ENCODE measurements at regions not wholly inside any gene's neighbourhood (a gene's known extent, or its start where the extent isn't known, plus 50 kb on each side); places are given as distances from the start of the nearest gene placed in this dataset.

GRCh38 chr2:57497489-57498096 is 549.0 kb upstream of the VRK2 start:
- peak; percentile 82 for FAIRE-seq
- Histone ChIP-seq H2AFZ (ENCODE audit: low read depth, low read length) (no peak overlapping the region), H3K9me1 (replicated peaks; ENCODE audit: control insufficient read depth, extremely low read depth, insufficient read depth, low read length) (no peaks in the 10 kb centered on the region), H3K4me3 (replicated peaks in 1 of 3; ENCODE audit: insufficient read depth in 1 of 3, low read depth in 1 of 3, low read length in 3 of 3) (no peak overlapping the region), H3K4me1 (ENCODE audit: control insufficient read depth, extremely low read depth, insufficient read depth, low read length) (no peaks in the 10 kb centered on the region), H3K9ac (replicated peaks; ENCODE audit: extremely low read depth, insufficient read depth, low read length) (no peak overlapping the region), H4K20me1 (replicated peaks; ENCODE audit: control insufficient read depth, extremely low read depth, insufficient read depth, low read length) (no peaks in the 10 kb centered on the region), H3K9me3 (replicated peaks; ENCODE audit: control insufficient read depth, insufficient read depth, low read length) (no peaks in the 10 kb centered on the region), H3K79me2 (ENCODE audit: control insufficient read depth, insufficient read depth, low read length) (no peaks in the 10 kb centered on the region), H3K27ac (ENCODE audit: insufficient read depth, low read depth, low read length) (no peak overlapping the region), H3K36me3 (ENCODE audit: control insufficient read depth in 2 of 2, extremely low read depth in 1 of 2, insufficient read depth in 2 of 2, low read length in 2 of 2) (no peaks in the 10 kb centered on the region), H3K4me2 (ENCODE audit: insufficient read depth, low read length) (no peak overlapping the region), H3K27me3 (ENCODE audit: control insufficient read depth in 2 of 2, insufficient read depth in 2 of 2, low read length in 2 of 2) (no peaks in the 10 kb centered on the region)
- intact Hi-C loops (cut with micrococcal nuclease): loop anchor here (1.0 to 5.0 kb wide), 5 partner anchors 46 to 1365 kb away; partner anchors contain the start of gene CCDC85A
- ChIA-PET CTCF (interaction anchor here (0.6 to 3.8 kb wide), 22 partner anchors 10 to 1420 kb away, joined by 3 to 45 read pairs (median 4); partner anchors contain the start of gene CCDC85A), POLR2A (no interaction called here)
- dilution Hi-C loops (cut with MboI; ENCODE audit: extremely low pct_ligation_motif_present, low sequenced_read_pairs): no loop called here
- no peak for TF ChIP-seq EZH2 (IDR thresholded peaks at IDR 0.05; ENCODE audit: borderline replicate concordance, low read depth, low read length, severe bottlenecking)
- TF ChIP-seq CTCF (IDR thresholded peaks at IDR 0.05; ENCODE audit: extremely low read depth in 1 of 2, insufficient read depth in 1 of 2, low read depth in 1 of 2, low read length in 2 of 2): peak; percentile 65 to 66
- DNase-seq (ENCODE audit: low read depth, low spot score): peak; percentile 61
- no TSS peak for BruUV-seq (replicated peaks)

DNA sequence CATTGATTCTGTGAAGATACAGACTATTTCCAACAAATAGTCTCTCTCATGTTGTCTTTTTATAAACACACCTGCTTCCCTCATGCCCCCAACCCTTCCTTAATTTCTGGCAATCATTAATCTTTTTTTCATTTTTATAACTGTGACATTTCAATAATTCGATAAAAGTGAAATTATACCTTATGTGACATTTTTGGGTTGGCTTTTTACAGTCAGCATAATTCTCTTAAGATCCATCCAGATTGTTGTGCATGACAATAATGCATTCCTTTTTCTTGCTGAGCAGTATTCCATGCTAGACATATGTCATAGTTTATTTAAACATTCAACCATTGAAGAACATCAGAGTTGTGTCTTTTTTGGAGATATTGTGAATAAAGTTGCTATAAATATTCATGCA is 541.8 kb upstream of the VRK2 start:
- intact Hi-C loops (cut with micrococcal nuclease): no loop called here
- Histone ChIP-seq H3K4me1 (ENCODE audit: control insufficient read depth, extremely low read depth, insufficient read depth, low read length) (no peaks in the 10 kb centered on the region), H3K79me2 (ENCODE audit: control insufficient read depth, insufficient read depth, low read length) (no peaks in the 10 kb centered on the region), H3K27ac (ENCODE audit: insufficient read depth, low read depth, low read length) (no peak overlapping the region), H3K36me3 (ENCODE audit: control insufficient read depth in 2 of 2, extremely low read depth in 1 of 2, insufficient read depth in 2 of 2, low read length in 2 of 2) (no peaks in the 10 kb centered on the region), H3K9ac (replicated peaks; ENCODE audit: extremely low read depth, insufficient read depth, low read length) (no peak overlapping the region), H2AFZ (ENCODE audit: low read depth, low read length) (no peak overlapping the region), H3K9me1 (replicated peaks; ENCODE audit: control insufficient read depth, extremely low read depth, insufficient read depth, low read length) (no peaks in the 10 kb centered on the region), H3K27me3 (ENCODE audit: control insufficient read depth in 2 of 2, insufficient read depth in 2 of 2, low read length in 2 of 2) (peaks cover 0 to 4% of the 10 kb centered on the region in 2 experiments), H4K20me1 (replicated peaks; ENCODE audit: control insufficient read depth, extremely low read depth, insufficient read depth, low read length) (no peaks in the 10 kb centered on the region), H3K9me3 (replicated peaks; ENCODE audit: control insufficient read depth, insufficient read depth, low read length) (no peaks in the 10 kb centered on the region), H3K4me2 (ENCODE audit: insufficient read depth, low read length) (no peak overlapping the region), H3K4me3 (replicated peaks in 1 of 3; ENCODE audit: insufficient read depth in 1 of 3, low read depth in 1 of 3, low read length in 3 of 3) (no peak overlapping the region)
- BruUV-seq (replicated peaks): no TSS peak
- dilution Hi-C loops (cut with MboI; ENCODE audit: extremely low pct_ligation_motif_present, low sequenced_read_pairs): no loop called here
- DNase-seq (ENCODE audit: low read depth, low spot score) (no peak), FAIRE-seq (no peak)
- no peak for TF ChIP-seq JUN (IDR thresholded peaks at IDR 0.05; ENCODE audit: borderline replicate concordance, insufficient read depth, insufficient read length, low read depth)
- no peak for TF ChIP-seq GATA2 (IDR thresholded peaks at IDR 0.05; ENCODE audit: insufficient read depth, insufficient read length, low read depth, low read length)
- no peak for TF ChIP-seq MYC (IDR thresholded peaks at IDR 0.05; ENCODE audit: low read depth, low read length)
- no peak for TF ChIP-seq EZH2 (IDR thresholded peaks at IDR 0.05; ENCODE audit: borderline replicate concordance, low read depth, low read length, severe bottlenecking)
- no peak for TF ChIP-seq FOS (IDR thresholded peaks at IDR 0.05; ENCODE audit: borderline replicate concordance, insufficient read depth, low read length)
- TF ChIP-seq CTCF (IDR thresholded peaks at IDR 0.05; ENCODE audit: extremely low read depth in 1 of 2, insufficient read depth in 1 of 2, low read depth in 1 of 2, low read length in 2 of 2): no peak
- TF ChIP-seq MAX (IDR thresholded peaks at IDR 0.05; ENCODE audit: insufficient read depth, insufficient read length): no peak
- no peak for TF ChIP-seq POLR2AphosphoS5 (IDR thresholded peaks at IDR 0.05; ENCODE audit: insufficient read depth, low read depth, low read length)
- no peak for TF ChIP-seq POLR2A (IDR thresholded peaks at IDR 0.05; ENCODE audit: low read depth, low read length)
- CTCF ChIA-PET: no interaction called here
- POLR2A ChIA-PET: no interaction called here

All from endothelial cell of umbilical vein (primary cell).